HFFc6 (cell line): ENCODE measurements at regions not wholly inside any gene's neighbourhood (a gene's known extent, or its start where the extent isn't known, plus 50 kb on each side); places are given as distances from the start of the nearest gene placed in this dataset.

Experiments used
- DNase-seq: peaks from one replicate; pipeline ENCODE4 v3.0.0-alpha.2; 2018
- H3K27ac Mint-ChIP-seq: 2 replicates; pipeline ENCODE4 v1.8.0; 2020; ENCODE audit warnings: mild to moderate bottlenecking, mixed read lengths
- H3K27me3 Mint-ChIP-seq: 2 replicates; pipeline ENCODE4 v1.8.0; 2021; ENCODE audit warnings: mild to moderate bottlenecking, moderate library complexity, mixed read lengths; ENCODE audit not compliant: insufficient read depth
- H3K36me3 Mint-ChIP-seq: 2 replicates; pipeline ENCODE4 v1.8.0; 2021; ENCODE audit warnings: low read depth, mixed read lengths
- H3K4me1 Mint-ChIP-seq: 2 replicates; pipeline ENCODE4 v1.8.0; 2020; ENCODE audit warnings: low read depth, mixed read lengths
- H3K4me3 Mint-ChIP-seq: 2 replicates; pipeline ENCODE4 v1.8.0; 2020; ENCODE audit warnings: mild to moderate bottlenecking, moderate library complexity, mixed read lengths
- H3K9me3 Mint-ChIP-seq: 2 replicates; pipeline ENCODE4 v1.8.0; 2020; ENCODE audit warnings: mild to moderate bottlenecking, mixed read lengths
- CTCF ChIP-seq: fragments of 200-600 bp; sonication (generic); IDR thresholded peaks from 2 replicates; pipeline ENCODE4 v1.5.0; 2021; ENCODE audit warnings: antibody characterized with exemption, mild to moderate bottlenecking

- Mint-ChIP-seq H3K9me3 (no peaks in the 10 kb centered on the region), H3K4me1 (peaks cover 17% of the 10 kb centered on the region), H3K27ac (no peak overlapping the region), H3K36me3 (no peaks in the 10 kb centered on the region), H3K4me3 (no peak overlapping the region), H3K27me3 (peaks cover 8% of the 10 kb centered on the region)
- DNase-seq = no peak
- TF ChIP-seq CTCF = no peak
These were observed 158.7 kb downstream of the TM9SF2 start for GRCh38 chr13:99659866-99660554.

GRCh38 chr13:99659226-99659625, 158.0 kb downstream of the TM9SF2 start:
- TF ChIP-seq CTCF = no peak
- H3K27ac Mint-ChIP-seq = no peak overlapping the region
- peaks cover 8% of the 10 kb centered on the region for H3K27me3 Mint-ChIP-seq
- no peaks in the 10 kb centered on the region for H3K36me3 Mint-ChIP-seq
- H3K4me3 Mint-ChIP-seq = no peak overlapping the region
- DNase-seq = no peak
- H3K9me3 Mint-ChIP-seq = no peaks in the 10 kb centered on the region
- peaks cover 17% of the 10 kb centered on the region for H3K4me1 Mint-ChIP-seq

GRCh38 chr13:99658261-99658991, 157.2 kb downstream of the TM9SF2 start:
- peak; percentile 55 for TF ChIP-seq CTCF
- no peak overlapping the region for H3K27ac Mint-ChIP-seq
- H3K4me1 Mint-ChIP-seq = peaks cover 17% of the 10 kb centered on the region
- no peaks in the 10 kb centered on the region for H3K9me3 Mint-ChIP-seq
- H3K36me3 Mint-ChIP-seq = no peaks in the 10 kb centered on the region
- H3K4me3 Mint-ChIP-seq = peak overlapping the region; percentile 74
- peak; percentile 37 for DNase-seq
- H3K27me3 Mint-ChIP-seq = peaks cover 8% of the 10 kb centered on the region

GRCh38 chr13:99657848-99658260, 156.6 kb downstream of the TM9SF2 start:
- no peak overlapping the region for H3K27ac Mint-ChIP-seq
- no peaks in the 10 kb centered on the region for H3K9me3 Mint-ChIP-seq
- H3K4me1 Mint-ChIP-seq = peaks cover 17% of the 10 kb centered on the region
- H3K36me3 Mint-ChIP-seq = no peaks in the 10 kb centered on the region
- TF ChIP-seq CTCF = no peak
- H3K27me3 Mint-ChIP-seq = peaks cover 8% of the 10 kb centered on the region
- H3K4me3 Mint-ChIP-seq = peak overlapping the region; percentile 74; the same call in 1 of the 2 replicates
- DNase-seq = no peak

GRCh38 chr13:99656844-99657381, 155.6 kb downstream of the TM9SF2 start:
- H3K36me3 Mint-ChIP-seq = no peaks in the 10 kb centered on the region
- TF ChIP-seq CTCF = no peak
- no peaks in the 10 kb centered on the region for H3K9me3 Mint-ChIP-seq
- peaks cover 17% of the 10 kb centered on the region for H3K4me1 Mint-ChIP-seq
- no peak overlapping the region for H3K27ac Mint-ChIP-seq
- peaks cover 10% of the 10 kb centered on the region for H3K27me3 Mint-ChIP-seq
- no peak overlapping the region for H3K4me3 Mint-ChIP-seq
- no peak for DNase-seq
